GM21390 (cell line): ENCODE measurements at regions not wholly inside any gene's neighbourhood (a gene's known extent, or its start where the extent isn't known, plus 50 kb on each side); places are given as distances from the start of the nearest gene placed in this dataset.
"Not testable (repeated sequence)": the region's sequence is repeated elsewhere in the genome, so short reads cannot be mapped to it uniquely, and the experiment has no call there.

Experiments used
- ATAC-seq: cut with Tn5 transposase; IDR thresholded peaks from one replicate; pipeline ENCODE4 v1.9.1; 2021; ENCODE audit not compliant: unreplicated experiment

- ATAC-seq = no peak
These were observed 628.6 kb upstream of the POM121L12 start for GRCh38 chr7:52406808-52407207.

- no peak for ATAC-seq
These were observed 652.7 kb upstream of the POM121L12 start for GRCh38 chr7:52382731-52383130.

- no peak for ATAC-seq
These were observed 665.5 kb upstream of the POM121L12 start for GRCh38 chr7:52369922-52370321.

- no peak for ATAC-seq
These were observed 670.1 kb upstream of the POM121L12 start for GRCh38 chr7:52365349-52365748.

- ATAC-seq = no peak
These were observed 672.9 kb upstream of the POM121L12 start for GRCh38 chr7:52362521-52362920.

GRCh38 chr7:52360541-52360940 is 674.9 kb upstream of the POM121L12 start:
- no peak for ATAC-seq

GRCh38 chr7:52355053-52355452 is 680.4 kb upstream of the POM121L12 start:
- no peak for ATAC-seq

GRCh38 chr7:52352013-52352981 is 683.1 kb upstream of the POM121L12 start:
- no peak for ATAC-seq

GRCh38 chr7:52344015-52344414 is 691.4 kb upstream of the POM121L12 start:
- no peak for ATAC-seq

GRCh38 chr7:52340067-52340466 is 695.4 kb upstream of the POM121L12 start:
- no peak for ATAC-seq

GRCh38 chr7:52328328-52328727 is 707.1 kb upstream of the POM121L12 start:
- not testable (repeated sequence) for ATAC-seq

- no peak for ATAC-seq
These were observed 710.2 kb upstream of the POM121L12 start for GRCh38 chr7:52325237-52325636.

- ATAC-seq = no peak
These were observed 712.2 kb upstream of the POM121L12 start for GRCh38 chr7:52323202-52323746.

GRCh38 chr7:52320610-52321009 is 714.8 kb upstream of the POM121L12 start:
- no peak for ATAC-seq

- ATAC-seq = no peak
These were observed 717.5 kb upstream of the POM121L12 start for GRCh38 chr7:52317921-52318320.

GRCh38 chr7:52311886-52312285 is 723.5 kb upstream of the POM121L12 start:
- ATAC-seq = no peak

- ATAC-seq = no peak
These were observed 725.8 kb upstream of the POM121L12 start for GRCh38 chr7:52309631-52310030.

- no peak for ATAC-seq
These were observed 732.5 kb upstream of the POM121L12 start for GRCh38 chr7:52302765-52303520.

- ATAC-seq = no peak
These were observed 738.3 kb upstream of the POM121L12 start for GRCh38 chr7:52297128-52297527.

- no peak for ATAC-seq
These were observed 740.5 kb upstream of the POM121L12 start for GRCh38 chr7:52294942-52295341.

- ATAC-seq = no peak
These were observed 746.2 kb upstream of the POM121L12 start for GRCh38 chr7:52289247-52289646.

- ATAC-seq = no peak
These were observed 747.7 kb upstream of the POM121L12 start for GRCh38 chr7:52287698-52288097.
